ENCODE measurements at regions not wholly inside any gene's neighbourhood (a gene's known extent, or its start where the extent isn't known, plus 50 kb on each side); places are given as distances from the start of the nearest gene placed in this dataset.
"Not testable (repeated sequence)": the region's sequence is repeated elsewhere in the genome, so short reads cannot be mapped to it uniquely, and the experiment has no call there.

GRCh38 chr6:103872678-103873077, 987.0 kb downstream of the HACE1 start:
- no peak for DNase-seq

GRCh38 chr6:103872233-103872632, 987.5 kb downstream of the HACE1 start:
- DNase-seq, result no peak

GRCh38 chr6:103870970-103871369, 988.7 kb downstream of the HACE1 start:
- DNase-seq, result no peak

GRCh38 chr6:103862297-103862696, 997.4 kb downstream of the HACE1 start:
- no peak for DNase-seq

DNA sequence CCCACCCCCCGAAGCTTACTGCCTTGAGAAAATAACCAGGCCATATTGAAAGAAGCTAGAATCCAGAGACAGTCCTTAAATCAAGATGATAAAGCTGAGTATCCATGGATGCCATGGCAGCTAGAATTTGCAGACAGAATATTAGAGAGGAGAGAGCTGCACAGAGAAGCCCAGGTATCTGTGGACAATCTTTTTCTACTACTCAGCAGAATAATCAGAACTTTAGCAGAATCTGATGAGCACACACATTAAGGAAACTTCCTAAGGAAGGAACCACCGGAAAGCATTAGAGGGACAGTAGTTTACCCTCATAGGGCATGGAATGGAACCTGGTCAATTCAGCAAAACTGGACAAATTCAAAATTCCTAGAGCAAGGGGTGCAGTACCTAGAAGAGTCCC, 1001.7 kb downstream of the HACE1 start:
- DNase-seq, result no peak

DNA sequence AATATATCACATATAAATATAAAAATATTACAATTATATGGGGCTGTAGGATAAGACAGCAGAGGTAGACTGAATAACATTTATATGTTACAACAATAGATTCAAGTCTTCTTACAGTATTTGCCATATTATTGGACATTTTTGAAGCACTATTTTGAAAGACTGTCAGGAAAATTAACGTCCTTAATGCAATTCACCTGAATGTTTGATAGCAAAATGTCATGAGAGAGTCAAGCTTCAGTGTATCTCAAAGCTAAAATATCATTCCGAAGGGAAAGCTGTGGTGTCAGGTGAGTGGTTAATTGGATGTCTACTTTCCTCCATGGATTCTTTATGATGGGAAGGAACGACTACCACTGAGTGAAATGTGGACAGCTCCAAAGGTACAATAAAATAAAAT, 1004.0 kb downstream of the HACE1 start:
- DNase-seq, result no peak

- DNase-seq, result no peak
Observed at GRCh38 chr6:103854059-103854458, 1005.7 kb downstream of the HACE1 start.

DNA sequence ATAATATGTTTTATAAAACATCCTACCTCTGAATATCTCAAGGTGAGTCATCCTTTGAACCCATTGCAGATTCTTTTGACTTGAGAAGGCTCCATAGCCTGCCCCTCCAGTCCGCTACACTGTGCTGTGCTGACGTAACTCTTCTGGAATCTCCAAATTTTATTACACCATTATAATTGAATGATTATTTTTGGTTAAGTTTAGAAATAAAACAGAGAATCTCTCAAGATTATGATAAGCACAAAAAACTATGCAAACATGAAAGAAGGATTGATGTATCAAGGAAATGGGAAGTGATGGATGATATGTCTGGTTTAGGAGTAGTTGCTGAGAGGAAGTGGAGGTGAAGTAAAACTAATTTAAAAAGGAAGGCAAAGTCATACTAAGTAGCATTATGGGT, 1021.3 kb downstream of the HACE1 start:
- DNase-seq, result no peak

DNA sequence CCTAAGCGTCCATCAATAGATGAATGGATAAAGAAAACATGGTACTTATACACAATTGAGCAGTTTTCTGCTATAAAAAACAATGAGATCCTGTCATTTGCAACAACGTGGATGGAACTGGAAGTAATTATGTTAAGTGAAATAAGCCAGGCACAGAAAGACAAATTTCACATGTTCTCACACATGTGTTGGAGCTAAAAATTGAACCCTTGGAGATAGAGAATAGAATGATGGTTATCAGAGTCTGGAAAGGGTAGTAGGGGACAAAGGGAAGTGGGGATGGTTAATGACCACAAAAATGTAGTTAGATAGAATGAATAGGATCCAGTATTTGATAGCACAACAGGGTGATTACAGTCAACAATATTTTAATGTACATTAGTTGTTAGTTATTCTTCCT, 1033.5 kb downstream of the HACE1 start:
- no peak for DNase-seq

GRCh38 chr6:103820148-103820547, 1039.6 kb downstream of the HACE1 start:
- no peak for DNase-seq

DNA sequence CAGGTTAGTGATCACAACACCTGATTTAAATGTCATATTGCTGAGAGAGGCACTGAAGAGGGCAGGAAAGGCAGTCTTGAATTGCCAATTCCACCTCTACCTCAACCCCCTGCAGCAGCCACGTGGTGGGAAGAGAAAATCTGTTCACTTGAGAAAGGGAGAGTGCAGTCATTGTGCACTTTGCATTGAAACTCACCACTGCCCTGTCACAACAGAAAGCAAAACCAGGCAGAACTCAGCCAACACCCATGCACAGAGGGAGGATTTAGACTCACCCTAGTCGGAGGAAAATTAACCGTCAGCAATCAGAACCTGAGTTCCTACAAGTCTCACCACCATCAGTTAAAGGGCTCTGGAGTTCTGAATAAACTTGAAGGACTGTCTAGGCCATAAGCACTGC, 1040.2 kb downstream of the HACE1 start:
- DNase-seq, result no peak

GRCh38 chr6:103812970-103813369, 1046.7 kb downstream of the HACE1 start:
- no peak for DNase-seq

GRCh38 chr6:103801901-103802479, 1057.7 kb downstream of the HACE1 start:
- DNase-seq, result not testable (repeated sequence)

DNA sequence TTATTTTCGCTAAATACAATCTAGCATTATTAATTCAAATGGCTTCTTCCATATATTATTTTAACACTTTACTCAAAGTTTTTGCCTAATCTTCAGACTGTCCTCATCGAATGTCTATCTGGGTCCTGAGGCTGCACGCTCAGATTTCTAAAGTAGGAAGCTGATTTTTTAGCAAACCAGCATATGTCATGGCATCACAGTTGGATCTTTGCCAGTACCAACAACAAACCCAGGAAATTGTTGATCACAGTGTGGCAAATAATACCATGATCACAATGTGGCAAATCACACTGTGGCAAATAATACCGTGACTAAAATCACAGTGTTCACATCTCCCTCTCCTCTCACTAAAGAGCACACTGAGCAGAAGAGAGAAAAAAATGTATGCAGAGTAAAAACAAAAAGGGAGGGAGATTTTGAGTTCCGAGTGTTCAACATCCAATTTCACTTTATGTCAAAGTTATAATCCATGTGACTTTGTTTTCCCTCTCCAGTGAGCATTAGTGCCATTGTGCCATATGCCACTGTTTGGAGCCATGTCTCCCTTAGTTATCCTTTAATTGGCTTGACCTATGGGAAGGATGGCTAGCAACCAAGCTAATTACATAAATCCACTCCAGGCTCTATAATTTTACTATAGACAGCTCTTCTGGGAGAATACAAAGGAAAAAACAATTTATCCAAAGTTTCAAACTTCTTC, 1059.6 kb downstream of the HACE1 start:
- DNase-seq, result no peak

DNA sequence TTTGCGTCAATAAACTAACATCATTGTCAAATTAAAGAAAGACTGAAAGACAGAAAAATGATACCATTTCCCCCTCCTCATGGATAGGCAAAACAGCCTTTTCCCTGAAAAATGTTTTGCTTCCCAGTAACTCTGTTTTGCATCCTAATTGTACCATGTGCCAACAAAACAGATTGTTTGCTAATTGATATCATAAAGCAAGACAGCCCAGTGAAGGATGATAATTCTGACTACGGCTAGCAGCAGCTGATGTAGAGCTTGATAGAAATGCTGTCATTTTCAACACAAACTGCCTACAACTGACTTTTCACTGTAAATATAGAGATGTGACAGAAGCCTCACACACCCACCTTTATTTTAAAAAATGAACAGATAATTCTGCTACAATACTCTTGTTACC, 1061.6 kb downstream of the HACE1 start:
- DNase-seq, result no peak

GRCh38 chr6:103797738-103798137, 1062.0 kb downstream of the HACE1 start:
- no peak for DNase-seq

DNA sequence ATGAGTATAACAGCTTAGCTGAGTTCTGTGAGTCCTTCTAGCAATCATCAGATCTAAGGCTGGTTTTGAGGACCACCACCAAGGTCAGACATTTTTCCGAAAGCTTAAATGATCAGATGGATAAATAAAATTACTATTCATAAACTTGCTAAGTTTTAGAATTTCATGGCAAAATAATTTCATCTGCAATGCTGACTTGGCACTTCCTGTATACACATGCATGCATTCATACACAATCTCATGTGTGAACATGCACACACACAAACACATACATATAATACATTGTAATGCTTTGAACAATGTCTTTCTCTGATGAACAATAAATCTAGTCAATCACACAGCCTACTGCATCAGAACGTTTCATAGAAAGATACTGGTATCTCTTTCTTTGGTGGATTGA, 1068.3 kb downstream of the HACE1 start:
- DNase-seq, result no peak

GRCh38 chr6:103784117-103784516, 1075.6 kb downstream of the HACE1 start:
- no peak for DNase-seq

GRCh38 chr6:103783329-103783728, 1076.4 kb downstream of the HACE1 start:
- DNase-seq, result no peak

DNA sequence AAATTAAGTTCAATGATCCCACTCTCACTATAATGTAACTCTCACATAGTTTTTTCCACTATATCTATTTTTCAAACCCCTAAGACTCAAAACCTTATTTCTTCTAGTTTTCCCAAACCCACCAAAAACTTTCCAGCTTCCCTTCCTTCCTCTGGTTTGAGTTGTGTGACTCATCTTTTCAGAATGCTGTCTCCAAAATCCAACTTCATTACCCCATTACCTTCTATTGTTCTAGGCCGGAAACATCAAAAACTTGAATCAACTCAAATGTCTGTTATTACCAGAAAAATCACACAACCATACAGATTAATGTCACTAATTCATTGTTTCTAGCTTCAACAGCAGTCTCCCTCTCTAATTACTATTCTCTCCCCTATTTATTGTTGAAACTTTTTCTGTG, 1090.3 kb downstream of the HACE1 start:
- DNase-seq, result no peak

DNA sequence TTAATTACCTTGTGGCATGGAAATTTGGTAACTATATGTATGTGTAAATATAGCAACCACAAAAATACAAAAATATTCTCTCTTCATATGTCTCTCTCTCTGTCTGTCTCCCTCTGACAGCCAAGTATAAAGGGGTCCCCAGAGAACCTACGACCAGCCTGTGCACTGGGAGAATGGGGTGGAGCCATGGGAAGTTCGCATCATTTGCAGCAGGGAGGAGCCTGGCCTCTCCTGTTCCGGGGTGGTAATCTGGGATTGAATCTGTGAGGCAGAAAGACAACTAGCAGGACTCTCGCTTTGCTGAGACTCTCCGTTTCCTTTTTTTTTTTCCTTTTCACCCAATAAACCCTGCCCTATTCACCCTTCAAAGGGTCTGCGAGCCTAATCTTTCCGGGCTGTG, 1109.1 kb downstream of the HACE1 start:
- no peak for DNase-seq

DNA sequence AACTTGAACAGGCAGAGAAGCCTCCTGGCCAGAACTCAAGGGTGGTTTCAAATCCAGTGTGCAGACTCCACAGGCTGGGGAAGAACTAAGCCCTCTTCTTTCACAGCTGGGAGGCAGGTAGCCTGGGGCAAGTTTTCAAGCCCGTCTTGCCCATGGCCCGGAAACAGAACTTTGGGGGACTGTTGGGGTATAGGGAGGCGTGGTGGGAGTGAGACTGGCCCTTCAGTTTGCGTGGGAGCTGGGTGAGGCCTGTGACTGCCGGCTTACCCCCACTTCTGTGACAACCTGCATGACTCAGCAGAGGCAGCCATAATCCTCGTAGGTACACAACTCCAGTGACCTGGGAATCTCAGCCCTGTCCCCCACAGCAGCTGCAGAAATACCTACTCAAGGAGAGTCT, 1125.7 kb downstream of the HACE1 start:
- no peak for DNase-seq

DNA sequence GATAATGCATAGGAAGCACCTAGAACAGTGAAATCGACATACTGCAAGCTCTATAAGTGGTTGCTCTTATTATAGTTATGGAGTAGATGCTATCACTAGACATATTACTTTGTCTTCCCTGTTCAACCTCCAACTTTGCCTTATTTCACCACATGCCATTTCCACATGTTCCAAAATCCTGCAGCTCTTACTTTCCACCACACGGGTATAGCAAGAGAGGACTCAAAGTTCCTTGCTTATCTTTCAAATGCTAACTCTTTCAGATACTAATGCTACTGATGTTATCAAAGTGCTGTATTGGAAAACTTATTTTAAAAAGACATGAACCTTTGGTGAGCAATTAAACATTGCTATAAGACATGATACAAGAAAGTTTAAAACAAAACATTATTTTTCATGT, 1130.1 kb downstream of the HACE1 start:
- DNase-seq, result no peak

GRCh38 chr6:103723438-103724322, 1136.0 kb downstream of the HACE1 start:
- no peak for DNase-seq
